Kasumi-1 (cell line): ENCODE measurements at regions not wholly inside any gene's neighbourhood (a gene's known extent, or its start where the extent isn't known, plus 50 kb on each side); places are given as distances from the start of the nearest gene placed in this dataset.

Experiments
- DNase-seq, 2 experiments: peaks; one replicate each; lab custom pipeline; 2025; lab: John Stamatoyannopoulos, UW

GRCh38 chr1:38455829-38456530, 403.6 kb downstream of the RRAGC start:
- no peak for DNase-seq

- DNase-seq: no peak
Measured at GRCh38 chr1:38454749-38455441, 404.7 kb downstream of the RRAGC start.

GRCh38 chr1:38454236-38454635, 405.3 kb downstream of the RRAGC start:
- no peak for DNase-seq

GRCh38 chr1:38452246-38452645, 405.7 kb upstream of the POU3F1 start:
- DNase-seq: no peak

GRCh38 chr1:38451541-38451993, 405.0 kb upstream of the POU3F1 start:
- DNase-seq: no peak

- no peak for DNase-seq
Measured at GRCh38 chr1:38448893-38449292, 402.3 kb upstream of the POU3F1 start.

- no peak for DNase-seq
Measured at GRCh38 chr1:38446936-38447335, 400.3 kb upstream of the POU3F1 start.

- no peak for DNase-seq
Measured at GRCh38 chr1:38444770-38445442, 398.3 kb upstream of the POU3F1 start.

GRCh38 chr1:38444311-38444710, 397.7 kb upstream of the POU3F1 start:
- DNase-seq: no peak

- no peak for DNase-seq
Measured at GRCh38 chr1:38440402-38440801, 393.8 kb upstream of the POU3F1 start.

GRCh38 chr1:38436749-38437148, 390.2 kb upstream of the POU3F1 start:
- no peak for DNase-seq

GRCh38 chr1:38436006-38436405, 389.4 kb upstream of the POU3F1 start:
- no peak for DNase-seq

GRCh38 chr1:38433084-38433722, 386.6 kb upstream of the POU3F1 start:
- DNase-seq: no peak

- no peak for DNase-seq
Measured at GRCh38 chr1:38431535-38432376, 385.2 kb upstream of the POU3F1 start.

- no peak for DNase-seq
Measured at GRCh38 chr1:38430949-38431348, 384.4 kb upstream of the POU3F1 start.

- no peak for DNase-seq
Measured at GRCh38 chr1:38424677-38425076, 378.1 kb upstream of the POU3F1 start.

GRCh38 chr1:38420666-38421065, 374.1 kb upstream of the POU3F1 start:
- no peak for DNase-seq

- DNase-seq: no peak
Measured at GRCh38 chr1:38418195-38419030, 371.8 kb upstream of the POU3F1 start.

GRCh38 chr1:38403667-38404066, 357.1 kb upstream of the POU3F1 start:
- no peak for DNase-seq

GRCh38 chr1:38402230-38402815, 355.7 kb upstream of the POU3F1 start:
- DNase-seq: no peak
